Heart left ventricle (tissue), 16 donors: ENCODE measurements at regions not wholly inside any gene's neighbourhood (a gene's known extent, or its start where the extent isn't known, plus 50 kb on each side); places are given as distances from the start of the nearest gene placed in this dataset.

Source experiments
- ATAC-seq, 4 donors: fragments of 200-7000 bp; cut with Tn5 transposase; one replicate each; pipeline ENCODE4 v1.9.1; 2020 to 2022; ENCODE audit warnings: moderate library complexity in 4 of 4, mild to moderate bottlenecking in 3 of 4, moderate number of reproducible peaks in 1 of 4
- DNase-seq, 5 donors: peaks; one replicate each; pipeline ENCODE4 v3.0.0-alpha.2; 2020
- H3K27ac ChIP-seq, 12 donors: fragments of 200-600 bp; sonication (generic) in 4 of 12; one replicate each; pipeline versions ENCODE4 v1.5.0 to v1.8.0; 2016 to 2022; ENCODE audit warnings: mild to moderate bottlenecking in 2 of 12
- H3K27me3 ChIP-seq, 9 donors: fragments of 200-600 bp; sonication (generic) in 2 of 9; one replicate each; pipeline versions ENCODE4 v1.5.1 to v1.8.0; 2016 to 2022; ENCODE audit warnings: mild to moderate bottlenecking in 3 of 9
- H3K36me3 ChIP-seq, 9 donors: fragments of 200-600 bp; sonication (generic) in 2 of 9; one replicate each; pipeline versions ENCODE4 v1.5.0 to v1.8.0; 2018 to 2022; ENCODE audit warnings: mild to moderate bottlenecking in 2 of 9
- H3K4me1 ChIP-seq, 12 donors: fragments of 200-600 bp; sonication (generic) in 4 of 12; one replicate each; pipeline versions ENCODE4 v1.5.0 to v1.8.0; 2016 to 2022; ENCODE audit warnings: mild to moderate bottlenecking in 3 of 12
- H3K4me3 ChIP-seq, 12 donors: fragments of 200-600 bp; sonication (generic) in 4 of 12; one replicate each; pipeline versions ENCODE4 v1.5.0 to v1.8.0; 2017 to 2022; ENCODE audit warnings: mild to moderate bottlenecking in 9 of 12, moderate library complexity in 4 of 12
- H3K9me3 ChIP-seq, 12 donors: fragments of 200-600 bp; sonication (generic) in 4 of 12; one replicate each; pipeline versions ENCODE4 v1.5.0 to v1.8.0; 2016 to 2022; ENCODE audit warnings: mild to moderate bottlenecking in 1 of 12
- CTCF ChIP-seq, 12 donors: fragments of 200-600 bp; sonication (generic) in 4 of 12; IDR thresholded peaks; one replicate each; pipeline versions ENCODE4 v1.5.0 to v1.8.0; 2018 to 2022; ENCODE audit warnings: antibody characterized with exemption in 12 of 12, mild to moderate bottlenecking in 5 of 12
- POLR2A ChIP-seq, 2 donors: fragments of 450-650 bp; IDR thresholded peaks; one replicate each; pipeline ENCODE4 v1.6.1; 2017; ENCODE audit warnings: antibody characterized with exemption in 2 of 2, mild to moderate bottlenecking in 2 of 2, moderate library complexity in 2 of 2
- WGBS, 4 donors: extraction: QIAGEN DNeasy Blood & Tissue Kit in 2 of 4; methylation state at CpG; one replicate each; pipeline versions ENCODE4 v1.1.5 to v1.1.7; 2013 to 2018; 5-methylcytosine and 5-hydroxymethylcytosine counted together
- intact Hi-C, 10 donors: fragments of 100-400 bp; cut with DNase I; formaldehyde crosslinking; loops; one replicate each; pipeline versions ENCODE4 v1.11.1 to v1.14.2; 2022
- donor health status: ischemic (EF 13 %, LVEDD 7.1; RV severe dilation, severe dysfunction).
- donor health status: healthy with polysubstance abuse.
- donor health status: DM: no; HTN: yes; CAD: no.
- donor health status: DM: no; HTN: no; CAD: no.
- donor health status: ischemic (EF 25% LVEDD 6.9; RV normal size, moderate dysfunction).
- donor health status: ischemic (EF 25% LVEDD 5.7; RV mildly dilated, moderate dysfunction).
- donor health status: healthy.
- donor health status: DM: yes; HTN: yes; CAD: no.
- donor health status: ischemic (EF 35%, LVEDD 5.7; RV mildly dilated, moderate dysfunction).
- donor health status: nonischemic (EF 11% LVEDD 7.7; RV severe dilation, severe dysfunction).
- donor health status: DM: yes; HTN: yes; CAD: no.
- donor health status: PGD.
- donor health status: ischemic (EF 29% LVEDD 5.4; RV normal size, mild dysfunction).
- donor health status: nonischemic (EF 23%, LVEDD 6.1; RV moderate dilation, normal function).

- Histone ChIP-seq H3K27ac (no peak overlapping the region), H3K9me3 (no peaks in the 10 kb centered on the region), H3K27me3 (peaks cover 0 to 11% (median 4%) of the 10 kb centered on the region in 9 donors), H3K36me3 (no peaks in the 10 kb centered on the region), H3K4me3 (no peak overlapping the region), H3K4me1 (no peaks in the 10 kb centered on the region)
- DNase-seq, result no peak
- WGBS, 4 donors, result 79 to 87% (median 86%) methylated on average over 4 of the region's 4 CpGs
- intact Hi-C loops, result no loop called here
- TF ChIP-seq CTCF (IDR thresholded peaks at IDR 0.05) (no peak), POLR2A (IDR thresholded peaks at IDR 0.05) (no peak)
- no peak for ATAC-seq
Measured at GRCh38 chr20:59388402-59388801, 88.0 kb downstream of the EDN3 start.

- Histone ChIP-seq H3K9me3 (no peaks in the 10 kb centered on the region), H3K27me3 (peaks cover 0 to 27% (median 7%) of the 10 kb centered on the region in 9 donors), H3K36me3 (no peaks in the 10 kb centered on the region), H3K4me3 (no peak overlapping the region), H3K4me1 (no peaks in the 10 kb centered on the region), H3K27ac (no peak overlapping the region)
- intact Hi-C loops, result no loop called here
- no peak for DNase-seq
- WGBS, 4 donors, result 75 to 78% (median 76%) methylated on average over 6 of the region's 6 CpGs
- TF ChIP-seq CTCF (IDR thresholded peaks at IDR 0.05), result no peak
- TF ChIP-seq POLR2A (IDR thresholded peaks at IDR 0.05), result no peak
- no peak for ATAC-seq
Measured at GRCh38 chr20:59390437-59390836, 90.0 kb downstream of the EDN3 start.

GRCh38 chr20:59391975-59392374 lies 91.6 kb downstream of the EDN3 start:
- no peak for TF ChIP-seq POLR2A (IDR thresholded peaks at IDR 0.05)
- TF ChIP-seq CTCF (IDR thresholded peaks at IDR 0.05), result no peak
- H3K4me3 ChIP-seq, result no peak overlapping the region
- H3K4me1 ChIP-seq, result no peaks in the 10 kb centered on the region
- H3K27me3 ChIP-seq, result peaks cover 0 to 31% (median 6%) of the 10 kb centered on the region in 9 donors
- DNase-seq, result no peak
- intact Hi-C loops, result no loop called here
- WGBS, 4 donors, result 63 to 81% (median 78%) methylated on average over 1 of the region's 1 CpG
- no peak overlapping the region for H3K27ac ChIP-seq
- ATAC-seq, result no peak
- H3K36me3 ChIP-seq, result no peaks in the 10 kb centered on the region
- no peaks in the 10 kb centered on the region for H3K9me3 ChIP-seq

- H3K4me3 ChIP-seq, result no peak overlapping the region
- H3K4me1 ChIP-seq, result no peaks in the 10 kb centered on the region
- H3K9me3 ChIP-seq, result no peaks in the 10 kb centered on the region
- TF ChIP-seq POLR2A (IDR thresholded peaks at IDR 0.05) (no peak), CTCF (IDR thresholded peaks at IDR 0.05) (no peak)
- 57 to 69% (median 63%) methylated on average over 4 of the region's 4 CpGs for WGBS, 4 donors
- no peak overlapping the region for H3K27ac ChIP-seq
- intact Hi-C loops, result no loop called here
- no peaks in the 10 kb centered on the region for H3K36me3 ChIP-seq
- DNase-seq (no peak), ATAC-seq (no peak)
- H3K27me3 ChIP-seq, result peaks cover 0 to 37% (median 9%) of the 10 kb centered on the region in 9 donors
Measured at GRCh38 chr20:59392736-59393135, 92.3 kb downstream of the EDN3 start.
